H1 (cell line): ENCODE measurements at regions not wholly inside any gene's neighbourhood (a gene's known extent, or its start where the extent isn't known, plus 50 kb on each side); places are given as distances from the start of the nearest gene placed in this dataset.

ENCODE experiments used
- CTCF ChIA-PET: fragments of 300-600 bp; sonication (Branson Sonifier 250); formaldehyde crosslinking; loops from one replicate; lab custom pipeline; 2021; ENCODE audit not compliant: partially characterized antibody; lab: Charles Lee
- POLR2A ChIA-PET: fragments of 300-600 bp; sonication (Branson Sonifier 250); formaldehyde crosslinking; loops from one replicate; lab custom pipeline; 2021; ENCODE audit warnings: inconsistent platforms; ENCODE audit not compliant: partially characterized antibody; lab: Charles Lee
- DNase-seq, 2 experiments: peaks; one replicate each; pipeline versions ENCODE4 v3.0.0 to v3.0.0-alpha.2; 2010 to 2022; ENCODE audit warnings: low spot score in 2 of 2, low read depth in 1 of 2, mixed read lengths in 1 of 2
- FAIRE-seq: peaks from 2 replicates; lab custom pipeline; 2011; peaks lifted over from hg19 to GRCh38; lab: Jason Lieb, UNC
- H2AFZ ChIP-seq: 2 replicates; pipeline ENCODE4 v1.8.1; 2012; ENCODE audit warnings: low read length, inconsistent platforms
- H2AK5ac ChIP-seq: 2 replicates; pipeline ENCODE4 v1.6.1; 2013; ENCODE audit warnings: low read depth, low read length
- H2BK120ac ChIP-seq: replicated peaks from 2 replicates; pipeline ENCODE3; 2013; ENCODE audit warnings: low read depth, low read length, inconsistent platforms
- H2BK12ac ChIP-seq: 2 replicates; pipeline ENCODE4 v1.6.1; 2013; ENCODE audit warnings: low read depth, low read length
- H2BK15ac ChIP-seq: 2 replicates; pipeline ENCODE4 v1.6.1; 2013; ENCODE audit warnings: low read length
- H2BK20ac ChIP-seq: 2 replicates; pipeline ENCODE4 v1.6.1; 2013; ENCODE audit warnings: low read length
- H2BK5ac ChIP-seq: 2 replicates; pipeline ENCODE4 v1.6.1; 2013; ENCODE audit warnings: low read depth, low read length
- H3K14ac ChIP-seq: 2 replicates; pipeline ENCODE4 v1.6.1; 2013; ENCODE audit warnings: inconsistent platforms; ENCODE audit not compliant: insufficient read length
- H3K18ac ChIP-seq: 2 replicates; pipeline ENCODE4 v1.6.1; 2013; ENCODE audit warnings: low read length; ENCODE audit errors: extremely low read depth
- H3K23ac ChIP-seq: 2 replicates; pipeline ENCODE4 v1.6.1; 2013; ENCODE audit warnings: inconsistent platforms; ENCODE audit not compliant: insufficient read length
- H3K23me2 ChIP-seq: 2 replicates; pipeline ENCODE4 v1.6.1; 2013; ENCODE audit warnings: low read depth, low read length
- H3K27ac ChIP-seq: 2 replicates; pipeline ENCODE4 v1.6.1; 2011; ENCODE audit warnings: low read depth, low read length, inconsistent platforms
- H3K27me3 ChIP-seq, 4 experiments: replicated peaks in 1 of 4; 1 replicate in 1 of 4; 2 replicates in 3 of 4; pipeline versions ENCODE4 v1.6.1 to v1.8.1; 2011 to 2013; ENCODE audit warnings: low read length in 3 of 4, mild to moderate bottlenecking in 3 of 4, inconsistent platforms in 2 of 4, mixed read lengths in 2 of 4, moderate library complexity in 1 of 4; ENCODE audit not compliant: control insufficient read depth in 3 of 4, insufficient read depth in 3 of 4; ENCODE audit errors: extremely low read depth in 1 of 4
- H3K36me3 ChIP-seq, 4 experiments: 2 replicates each; pipeline versions ENCODE4 v1.6.1 to v1.8.1; 2011 to 2013; ENCODE audit warnings: mild to moderate bottlenecking in 4 of 4, low read length in 3 of 4, moderate library complexity in 2 of 4, control low read depth in 1 of 4, inconsistent platforms in 1 of 4; ENCODE audit not compliant: insufficient read depth in 4 of 4, control insufficient read depth in 2 of 4
- H3K4ac ChIP-seq: replicated peaks from 2 replicates; pipeline ENCODE3; 2013; ENCODE audit warnings: low read length, low read depth, mixed read lengths, inconsistent platforms; ENCODE audit not compliant: insufficient read length
- H3K4me1 ChIP-seq, 4 experiments: replicated peaks in 1 of 4; 1 replicate in 1 of 4; 2 replicates in 3 of 4; pipeline versions ENCODE4 v1.6.1 to v1.8.1; 2011 to 2013; ENCODE audit warnings: low read length in 3 of 4, inconsistent platforms in 2 of 4, mixed read lengths in 1 of 4; ENCODE audit not compliant: insufficient read depth in 4 of 4, control insufficient read depth in 3 of 4
- H3K4me2 ChIP-seq, 2 experiments: 2 replicates each; pipeline versions ENCODE4 v1.6.1 to v1.8.1; 2011 to 2013; ENCODE audit warnings: low read depth in 2 of 2, low read length in 2 of 2, control low read depth in 1 of 2, inconsistent platforms in 1 of 2, mild to moderate bottlenecking in 1 of 2; ENCODE audit not compliant: insufficient read depth in 1 of 2
- H3K4me3 ChIP-seq, 4 experiments: fragments of 200-600, 300-600 bp in 1 of 4; sonication (generic), shearing (Covaris generic), sonication (Bioruptor Twin) in 1 of 4; 2 replicates each; pipeline versions ENCODE4 v1.5.1 to v1.8.1; 2011 to 2016; ENCODE audit warnings: low read length in 4 of 4, low read depth in 3 of 4, control low read depth in 2 of 4, inconsistent platforms in 2 of 4, mild to moderate bottlenecking in 2 of 4, mixed read lengths in 1 of 4, moderate library complexity in 1 of 4; ENCODE audit not compliant: insufficient read depth in 2 of 4; ENCODE audit errors: extremely low read depth in 1 of 4
- H3K56ac ChIP-seq: replicated peaks from 2 replicates; pipeline ENCODE3; 2013; ENCODE audit warnings: low read depth, mild to moderate bottlenecking, mixed read lengths, low read length, inconsistent platforms; ENCODE audit not compliant: insufficient read length
- H3K79me1 ChIP-seq: 2 replicates; pipeline ENCODE4 v1.6.1; 2013; ENCODE audit warnings: low read depth, low read length, control low read depth
- H3K79me2 ChIP-seq, 2 experiments: 2 replicates each; pipeline versions ENCODE4 v1.6.1 to v1.8.1; 2012 to 2013; ENCODE audit warnings: low read length in 2 of 2, mild to moderate bottlenecking in 2 of 2, inconsistent platforms in 1 of 2; ENCODE audit not compliant: insufficient read depth in 2 of 2, control insufficient read depth in 1 of 2
- H3K9ac ChIP-seq, 4 experiments: replicated peaks in 1 of 4; 1 replicate in 1 of 4; 2 replicates in 3 of 4; pipeline versions ENCODE4 v1.6.1 to v1.8.1; 2011 to 2013; ENCODE audit warnings: low read depth in 3 of 4, low read length in 3 of 4, control low read depth in 2 of 4, mild to moderate bottlenecking in 2 of 4, moderate library complexity in 2 of 4, inconsistent platforms in 1 of 4; ENCODE audit errors: extremely low read depth in 1 of 4
- H3K9me3 ChIP-seq, 2 experiments: 2 replicates each; pipeline versions ENCODE4 v1.6.1 to v1.8.1; 2012 to 2013; ENCODE audit warnings: mild to moderate bottlenecking in 2 of 2, moderate library complexity in 2 of 2, control low read depth in 1 of 2, inconsistent platforms in 1 of 2, low read depth in 1 of 2, low read length in 1 of 2, mixed read lengths in 1 of 2; ENCODE audit not compliant: insufficient read depth in 2 of 2
- H4K20me1 ChIP-seq, 2 experiments: replicated peaks in 1 of 2; 2 replicates each; pipeline versions ENCODE3 to v1.8.1; 2011 to 2013; ENCODE audit warnings: inconsistent platforms in 2 of 2, low read length in 2 of 2, mild to moderate bottlenecking in 1 of 2; ENCODE audit not compliant: insufficient read depth in 2 of 2, control insufficient read depth in 1 of 2
- H4K5ac ChIP-seq: 2 replicates; pipeline ENCODE4 v1.6.1; 2013; ENCODE audit warnings: low read length, low read depth, mixed read lengths, inconsistent platforms; ENCODE audit not compliant: insufficient read length
- H4K8ac ChIP-seq: 2 replicates; pipeline ENCODE4 v1.8.0; 2013; ENCODE audit warnings: mild to moderate bottlenecking, moderate library complexity, low read length, inconsistent platforms; ENCODE audit not compliant: insufficient read depth; ENCODE audit errors: extremely low read depth
- H4K91ac ChIP-seq: replicated peaks from 2 replicates; pipeline ENCODE3; 2013; ENCODE audit warnings: low read length, mixed read lengths, inconsistent platforms; ENCODE audit not compliant: insufficient read length
- TAF1 ChIP-seq: IDR thresholded peaks from 2 replicates; pipeline ENCODE4 v1.6.1; 2011; ENCODE audit warnings: mild to moderate bottlenecking, low read depth, low read length
- WGBS, 2 experiments: shearing (Covaris generic) in 1 of 2; methylation state at CpG; one replicate each; pipeline versions ENCODE4 v1.1.6 to v1.1.7; 2013 to 2015; ENCODE audit warnings: low lambda C conversion rate in 2 of 2, mixed read lengths in 2 of 2, inconsistent platforms in 1 of 2, low coverage in 1 of 2, missing lambda C conversion rate in 1 of 2; ENCODE audit not compliant: insufficient replicate concordance in 2 of 2, insufficient coverage in 1 of 2, insufficient read length in 1 of 2; ENCODE audit errors: extremely low coverage in 1 of 2, missing lambda C conversion rate in 1 of 2; 5-methylcytosine and 5-hydroxymethylcytosine counted together

- Histone ChIP-seq H3K23me2 (no peaks in the 10 kb centered on the region), H3K4me2 (no peak overlapping the region), H3K9me3 (no peaks in the 10 kb centered on the region), H3K4me3 (no peak overlapping the region), H3K14ac (no peak overlapping the region), H3K4me1 (no peaks in the 10 kb centered on the region; a peak in 1 of 7 replicates), H3K23ac (no peak overlapping the region), H2BK15ac (no peak overlapping the region), H4K8ac (no peak overlapping the region), H3K4ac (no peak overlapping the region), H3K56ac (no peak overlapping the region), H4K20me1 (no peaks in the 10 kb centered on the region), H4K91ac (no peak overlapping the region), H3K18ac (no peak overlapping the region), H3K79me1 (no peaks in the 10 kb centered on the region), H3K27ac (no peak overlapping the region), H3K79me2 (no peaks in the 10 kb centered on the region), H2BK20ac (no peak overlapping the region), H2AK5ac (no peak overlapping the region), H3K36me3 (no peaks in the 10 kb centered on the region), H3K9ac (no peak overlapping the region), H2BK12ac (no peak overlapping the region), H2BK120ac (no peak overlapping the region), H2BK5ac (no peak overlapping the region), H4K5ac (no peak overlapping the region), H2AFZ (no peak overlapping the region), H3K27me3 (no peaks in the 10 kb centered on the region)
- WGBS, 2 experiments: 86% methylated on average over 10 of the region's 10 CpGs; no CpG with 5 or more reads in 1 of the 2 experiments
- FAIRE-seq (no peak), DNase-seq (no peak)
- POLR2A ChIA-PET: no interaction called here
- CTCF ChIA-PET: no interaction called here
- TF ChIP-seq TAF1: no peak
These were observed 202.6 kb upstream of the PPP2R2D start for GRCh38 chr10:131698232-131698631.
